Stimulated activated CD8-positive, alpha-beta memory T cell treated with anti-CD3 and anti-CD28 coated beads, Interleukin-4, amount 100 ng/mL, for 24 hours (primary cell): ENCODE measurements at regions not wholly inside any gene's neighbourhood (a gene's known extent, or its start where the extent isn't known, plus 50 kb on each side); places are given as distances from the start of the nearest gene placed in this dataset.
"Not testable (repeated sequence)": the region's sequence is repeated elsewhere in the genome, so short reads cannot be mapped to it uniquely, and the experiment has no call there.

Experiments
- DNase-seq: peaks from one replicate; pipeline ENCODE4 v3.0.0-alpha.2; 2020; ENCODE audit warnings: low read depth

- no peak for DNase-seq
These were observed 1366.6 kb upstream of the MIR17HG start for GRCh38 chr13:89980896-89981295.

GRCh38 chr13:89982407-89983095, 1364.9 kb upstream of the MIR17HG start:
- no peak for DNase-seq

GRCh38 chr13:89988206-89988605, 1359.3 kb upstream of the MIR17HG start:
- no peak for DNase-seq

GRCh38 chr13:90003566-90003965, 1343.9 kb upstream of the MIR17HG start:
- no peak for DNase-seq

- no peak for DNase-seq
These were observed 1338.8 kb upstream of the MIR17HG start for GRCh38 chr13:90008707-90009149.

GRCh38 chr13:90014038-90014437, 1333.4 kb upstream of the MIR17HG start:
- DNase-seq = no peak

GRCh38 chr13:90015565-90016507, 1331.7 kb upstream of the MIR17HG start:
- no peak for DNase-seq

GRCh38 chr13:90016688-90017087, 1330.8 kb upstream of the MIR17HG start:
- no peak for DNase-seq

- DNase-seq = no peak
These were observed 1326.9 kb upstream of the MIR17HG start for GRCh38 chr13:90020536-90021070.

- no peak for DNase-seq
These were observed 1320.1 kb upstream of the MIR17HG start for GRCh38 chr13:90027409-90027808.

GRCh38 chr13:90032313-90032712, 1315.2 kb upstream of the MIR17HG start:
- DNase-seq = no peak

GRCh38 chr13:90032841-90033493, 1314.5 kb upstream of the MIR17HG start:
- no peak for DNase-seq

- no peak for DNase-seq
These were observed 1308.0 kb upstream of the MIR17HG start for GRCh38 chr13:90039516-90039915.

- DNase-seq = no peak
These were observed 1299.9 kb upstream of the MIR17HG start for GRCh38 chr13:90047600-90047999.

GRCh38 chr13:90049989-90050671, 1297.4 kb upstream of the MIR17HG start:
- DNase-seq = no peak

- DNase-seq = no peak
These were observed 1292.4 kb upstream of the MIR17HG start for GRCh38 chr13:90055121-90055520.

GRCh38 chr13:90055760-90056159, 1291.7 kb upstream of the MIR17HG start:
- no peak for DNase-seq

- DNase-seq = not testable (repeated sequence)
These were observed 1283.3 kb upstream of the MIR17HG start for GRCh38 chr13:90064226-90064625.

GRCh38 chr13:90068658-90069057, 1278.8 kb upstream of the MIR17HG start:
- DNase-seq = no peak

- DNase-seq = no peak
These were observed 1277.1 kb upstream of the MIR17HG start for GRCh38 chr13:90070362-90070761.

GRCh38 chr13:90070837-90071525, 1276.5 kb upstream of the MIR17HG start:
- DNase-seq = no peak
